ENCODE measurements at regions not wholly inside any gene's neighbourhood (a gene's known extent, or its start where the extent isn't known, plus 50 kb on each side); places are given as distances from the start of the nearest gene placed in this dataset.

GRCh38 chr11:127137771-127138280 is 137.3 kb upstream of the KIRREL3 start:
- peak in 2 of 3 donors; percentile 23 to 46 for DNase-seq (ENCODE audit: low read depth in 3 of 3, low spot score in 2 of 3)

DNA sequence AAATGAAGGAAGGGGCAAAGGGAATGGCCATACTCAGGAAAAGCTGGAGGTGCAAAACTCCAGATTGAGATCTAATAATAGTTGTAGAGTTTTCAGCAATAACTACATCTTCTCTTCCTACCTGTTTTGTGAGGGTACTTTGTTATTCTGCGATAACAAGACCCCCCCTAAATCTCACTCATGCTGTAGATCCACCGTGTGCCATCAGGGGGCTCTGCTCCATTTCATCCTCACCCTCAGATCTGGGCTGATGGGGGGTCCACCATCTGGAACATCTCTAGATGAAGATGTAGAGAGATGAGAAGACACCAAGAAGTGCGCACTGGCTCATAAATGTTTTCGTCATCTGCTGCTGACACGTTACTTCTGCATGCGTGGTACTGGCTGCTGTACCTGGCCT is 135.9 kb upstream of the KIRREL3 start:
- no peak for DNase-seq (ENCODE audit: low read depth in 3 of 3, low spot score in 2 of 3)

GRCh38 chr11:127135256-127135655 is 134.7 kb upstream of the KIRREL3 start:
- no peak for DNase-seq (ENCODE audit: low read depth in 3 of 3, low spot score in 2 of 3)

DNA sequence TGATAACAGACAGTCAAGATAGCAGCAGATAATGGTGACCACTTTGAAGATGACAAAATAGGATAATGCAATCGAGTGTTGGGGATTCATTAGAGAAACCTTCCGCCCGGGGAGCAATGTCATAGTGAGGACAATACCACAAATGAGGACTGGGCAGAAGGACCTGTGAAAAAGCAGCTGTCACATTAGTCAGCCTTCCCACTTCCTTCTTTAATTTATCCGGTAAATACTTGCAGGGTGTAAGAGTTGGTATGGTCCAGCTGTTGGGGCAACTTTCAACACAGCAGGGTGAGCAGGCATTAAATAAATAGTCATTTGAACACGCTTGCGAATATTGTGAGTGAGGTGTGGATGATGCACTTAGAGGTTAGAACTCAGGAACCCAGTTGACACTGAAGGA is 132.5 kb upstream of the KIRREL3 start:
- DNase-seq (ENCODE audit: low read depth in 3 of 3, low spot score in 2 of 3), result no peak

GRCh38 chr11:127130321-127130720 is 129.8 kb upstream of the KIRREL3 start:
- no peak for DNase-seq (ENCODE audit: low read depth in 3 of 3, low spot score in 2 of 3)

- DNase-seq (ENCODE audit: low read depth in 3 of 3, low spot score in 2 of 3), result no peak
These were observed 126.4 kb upstream of the KIRREL3 start for GRCh38 chr11:127126986-127127385.

DNA sequence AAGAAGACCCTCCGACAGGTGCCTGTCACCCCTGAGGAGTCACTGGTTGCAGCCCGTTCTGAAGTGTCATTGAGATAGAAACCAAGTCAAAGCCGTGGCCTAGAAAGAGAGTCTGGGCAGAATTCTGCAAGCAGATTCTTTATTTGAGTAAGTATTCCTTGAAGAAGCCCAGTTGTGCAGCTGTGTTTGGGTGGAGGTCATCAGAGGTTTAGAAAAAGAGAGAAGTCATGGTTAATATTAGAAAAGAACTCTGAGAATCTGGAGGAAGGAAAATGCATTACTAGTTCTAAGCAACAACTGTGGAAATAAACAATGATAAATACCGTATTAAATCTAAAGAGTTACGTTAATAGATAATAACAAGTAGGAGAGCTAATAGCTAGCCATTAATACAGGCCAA is 118.8 kb upstream of the KIRREL3 start:
- no peak for DNase-seq (ENCODE audit: low read depth in 3 of 3, low spot score in 2 of 3)

- no peak for DNase-seq (ENCODE audit: low read depth in 3 of 3, low spot score in 2 of 3)
These were observed 118.2 kb upstream of the KIRREL3 start for GRCh38 chr11:127118811-127119210.

- no peak for DNase-seq (ENCODE audit: low read depth in 3 of 3, low spot score in 2 of 3)
These were observed 116.7 kb upstream of the KIRREL3 start for GRCh38 chr11:127117231-127117739.

- no peak for DNase-seq (ENCODE audit: low read depth in 3 of 3, low spot score in 2 of 3)
These were observed 115.3 kb upstream of the KIRREL3 start for GRCh38 chr11:127115844-127116243.

DNA sequence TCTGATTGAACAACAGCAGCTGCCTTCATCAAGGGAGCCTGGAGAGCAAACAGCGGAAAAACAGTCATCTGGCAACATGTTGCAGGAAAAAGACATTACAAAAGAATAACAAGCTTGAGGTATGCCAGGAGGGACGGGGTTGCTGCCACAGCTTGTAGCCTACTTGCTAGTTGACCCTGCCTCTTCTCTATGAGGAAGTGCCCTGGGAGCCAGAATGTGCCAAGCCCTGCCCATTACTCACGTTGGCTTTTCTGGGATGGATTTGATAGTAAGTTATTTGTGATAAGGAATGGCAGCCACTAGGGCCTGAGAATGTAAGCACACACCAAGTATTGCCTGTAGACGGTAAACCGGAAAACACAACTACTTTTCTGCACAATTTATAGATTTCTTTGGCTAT is 113.5 kb upstream of the KIRREL3 start:
- no peak for DNase-seq (ENCODE audit: low read depth in 3 of 3, low spot score in 2 of 3)

- no peak for DNase-seq (ENCODE audit: low read depth in 3 of 3, low spot score in 2 of 3)
These were observed 110.0 kb upstream of the KIRREL3 start for GRCh38 chr11:127110542-127110941.

- no peak for DNase-seq (ENCODE audit: low read depth in 3 of 3, low spot score in 2 of 3)
These were observed 109.4 kb upstream of the KIRREL3 start for GRCh38 chr11:127109796-127110480.

DNA sequence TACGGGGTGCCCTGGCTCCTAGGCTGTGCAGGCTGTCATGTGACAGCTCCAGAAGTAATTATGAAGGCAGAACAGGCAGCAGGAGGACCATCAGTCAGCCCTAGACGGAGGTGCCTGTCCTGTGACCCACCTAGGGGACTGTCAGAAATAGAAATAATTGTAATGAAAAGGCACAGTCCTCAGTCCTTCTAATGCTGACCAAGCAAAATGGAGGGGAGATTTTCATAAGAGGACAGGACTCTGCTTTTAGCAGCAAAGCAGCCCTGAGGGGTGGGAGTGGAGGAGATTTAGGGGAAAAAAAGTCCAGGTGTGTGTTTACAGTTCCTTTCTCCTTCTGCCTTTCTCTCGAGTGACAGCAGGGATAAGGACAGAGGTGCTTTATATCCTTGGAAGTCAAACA is 108.3 kb upstream of the KIRREL3 start:
- DNase-seq (ENCODE audit: low read depth in 3 of 3, low spot score in 2 of 3), result no peak

- no peak for DNase-seq (ENCODE audit: low read depth in 3 of 3, low spot score in 2 of 3)
These were observed 106.4 kb upstream of the KIRREL3 start for GRCh38 chr11:127106938-127107337.

GRCh38 chr11:127105593-127106541 is 105.3 kb upstream of the KIRREL3 start:
- DNase-seq (ENCODE audit: low read depth in 3 of 3, low spot score in 2 of 3), result peak; percentile 43 to 70 (median 53)

DNA sequence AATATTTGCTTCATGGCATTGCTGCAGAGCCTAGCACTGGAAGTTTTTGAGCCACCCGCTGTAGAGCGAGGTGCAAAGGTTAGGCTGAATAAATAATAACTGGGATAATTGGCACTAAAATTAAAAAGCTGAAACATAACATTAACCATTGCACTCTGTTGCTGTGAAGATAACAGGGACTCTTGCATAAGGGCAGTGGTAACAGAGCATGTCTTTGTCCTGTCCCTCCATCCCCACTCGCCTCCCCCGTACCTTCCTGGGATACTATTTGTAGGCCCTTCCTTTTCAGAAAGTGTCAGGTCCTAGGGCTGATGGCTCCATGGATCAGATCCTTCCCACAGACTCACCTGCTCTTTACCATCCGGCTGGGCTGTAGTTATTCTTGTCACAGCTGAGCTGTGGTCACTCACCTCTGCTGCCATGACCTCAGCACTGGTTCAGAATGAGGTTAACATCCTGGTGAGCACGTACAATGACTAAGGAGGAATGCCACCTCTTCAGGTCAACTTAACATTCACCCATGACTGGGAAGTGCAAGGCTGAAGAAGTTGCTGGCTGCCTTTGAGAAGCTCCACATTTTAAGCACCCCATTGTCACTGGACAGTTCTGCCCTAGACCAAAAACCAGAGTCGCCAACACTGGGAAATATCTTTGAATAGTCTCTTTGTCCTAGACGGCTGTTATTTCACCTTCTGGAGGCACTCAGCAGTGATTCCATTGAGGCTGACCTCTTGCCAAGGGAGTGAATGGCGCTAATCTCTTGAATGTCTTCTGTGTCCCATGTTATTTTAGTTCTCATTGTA is 103.2 kb upstream of the KIRREL3 start:
- no peak for DNase-seq (ENCODE audit: low read depth in 3 of 3, low spot score in 2 of 3)

DNA sequence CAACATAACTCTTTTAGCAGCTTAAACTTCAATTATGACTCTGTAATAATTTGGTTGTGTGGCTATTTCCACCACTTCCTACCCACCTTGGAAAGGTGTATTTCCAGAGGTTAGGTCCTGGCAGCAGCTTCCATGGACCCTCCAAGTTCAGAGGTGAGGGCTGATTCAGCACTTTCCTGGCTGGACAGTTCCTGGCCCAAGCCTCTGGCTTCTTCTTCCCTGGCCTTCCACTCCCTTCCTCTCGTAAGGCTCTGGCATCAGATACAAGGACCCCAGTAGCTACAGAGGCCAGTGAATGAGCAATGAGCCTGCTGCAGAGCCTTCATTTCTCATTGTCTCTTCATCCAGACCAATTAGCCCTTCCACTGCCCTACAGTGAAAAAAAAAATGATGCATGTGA is 98.1 kb upstream of the KIRREL3 start:
- no peak for DNase-seq (ENCODE audit: low read depth in 3 of 3, low spot score in 2 of 3)

GRCh38 chr11:127080735-127081134 is 80.2 kb upstream of the KIRREL3 start:
- DNase-seq (ENCODE audit: low read depth in 3 of 3, low spot score in 2 of 3), result no peak

- no peak for DNase-seq (ENCODE audit: low read depth in 3 of 3, low spot score in 2 of 3)
These were observed 75.2 kb upstream of the KIRREL3 start for GRCh38 chr11:127075758-127076157.
